HG03354 (cell line): ENCODE measurements at regions not wholly inside any gene's neighbourhood (a gene's known extent, or its start where the extent isn't known, plus 50 kb on each side); places are given as distances from the start of the nearest gene placed in this dataset.
"Not testable (repeated sequence)": the region's sequence is repeated elsewhere in the genome, so short reads cannot be mapped to it uniquely, and the experiment has no call there.

Experiments used
- ATAC-seq: cut with Tn5 transposase; IDR thresholded peaks from one replicate; pipeline ENCODE4 v1.9.1; 2021; ENCODE audit warnings: mild to moderate bottlenecking; ENCODE audit not compliant: unreplicated experiment, poor library complexity, severe bottlenecking

DNA sequence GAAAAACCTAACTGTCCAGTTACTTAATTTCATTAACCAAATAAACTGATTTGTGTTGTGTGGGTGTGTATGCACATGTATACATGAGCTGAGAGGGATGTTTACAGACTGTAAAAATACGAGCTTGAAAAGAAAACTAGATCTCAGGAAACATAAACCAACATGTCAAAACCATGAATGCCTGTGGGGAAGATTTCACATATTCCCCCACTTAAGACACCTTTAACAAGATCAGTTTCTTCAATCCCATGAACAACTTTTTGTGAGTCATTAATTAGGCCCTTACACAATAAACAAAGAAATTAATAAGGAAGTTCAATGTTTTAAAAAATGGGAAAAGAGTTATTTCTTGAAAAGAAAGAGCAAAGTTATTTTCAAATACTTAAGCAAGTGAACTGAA is 170.8 kb downstream of the ZNF674 start:
- no peak for ATAC-seq

DNA sequence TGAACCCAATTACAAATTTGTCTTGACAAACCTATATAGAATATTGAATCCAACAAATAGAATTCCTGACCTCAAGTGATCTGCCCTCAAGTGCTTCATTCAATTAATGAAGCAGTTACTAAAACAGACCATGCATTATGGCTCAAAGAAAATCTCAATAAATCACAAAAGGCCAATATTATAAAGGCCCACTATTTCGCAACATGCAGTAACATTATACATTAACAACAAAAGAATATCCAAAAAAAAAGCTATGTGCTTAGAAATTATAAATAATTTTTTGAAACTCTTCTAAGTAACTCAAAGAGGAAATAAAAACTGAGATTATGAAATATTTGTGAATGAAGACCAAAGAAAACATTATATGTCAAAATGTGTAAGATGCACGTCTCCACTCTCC is 177.7 kb downstream of the ZNF674 start:
- ATAC-seq = no peak

DNA sequence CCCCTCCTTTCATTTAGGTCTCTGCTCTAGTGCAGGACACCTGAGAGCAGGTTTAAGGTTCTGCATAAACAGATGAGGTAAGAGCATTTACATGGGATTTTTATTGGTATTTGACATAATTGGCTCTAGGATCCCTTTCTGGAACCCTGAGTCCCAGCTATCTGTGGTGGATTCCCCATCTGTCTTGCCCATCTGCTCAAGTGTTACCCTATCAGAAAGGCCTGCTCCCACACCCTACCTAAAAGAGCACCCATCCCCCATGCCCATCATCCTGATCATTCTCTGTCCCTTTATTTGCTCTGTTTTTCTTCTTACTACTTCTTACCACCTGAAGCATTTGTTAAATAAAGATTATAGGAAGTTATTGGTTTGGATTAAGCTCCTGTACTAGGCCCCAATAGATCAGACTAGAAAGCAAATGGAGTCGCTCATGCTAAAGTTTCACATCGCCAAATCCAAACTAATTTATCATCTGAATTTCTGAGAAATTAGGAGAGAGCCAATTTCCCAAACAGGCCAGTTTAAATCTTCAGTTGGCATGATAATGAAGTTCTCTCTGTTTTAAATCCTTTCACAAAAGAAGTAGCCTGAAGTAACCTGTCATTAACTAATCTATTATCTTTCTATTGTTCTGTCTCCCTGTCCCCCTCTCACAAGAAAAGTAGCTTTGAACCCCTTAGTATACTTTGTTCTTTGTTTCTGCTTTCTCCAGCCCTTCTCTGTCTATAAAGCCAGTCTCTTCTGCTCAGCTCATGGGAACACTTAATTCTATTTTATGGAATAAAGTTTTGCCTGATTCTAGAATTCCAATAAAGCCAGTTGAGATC is 178.6 kb downstream of the ZNF674 start:
- ATAC-seq = no peak

DNA sequence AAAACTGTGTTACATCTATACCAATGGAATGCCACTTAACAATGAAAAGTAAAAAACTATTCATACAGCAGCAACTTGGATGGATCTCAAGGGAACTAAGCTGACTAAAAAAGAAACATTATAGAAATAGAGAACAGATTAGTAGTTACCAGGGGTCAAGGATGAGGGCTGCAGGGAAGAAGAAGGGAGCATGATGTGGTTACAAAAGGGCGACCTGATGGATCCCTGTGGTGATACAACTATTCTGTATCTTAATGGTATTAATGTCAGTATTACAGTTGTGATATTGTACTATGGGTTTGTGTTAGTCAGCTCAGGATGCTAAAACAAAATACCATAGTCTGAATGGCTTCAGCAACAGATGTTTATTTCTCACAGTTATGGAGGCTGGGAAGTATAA is 190.7 kb downstream of the ZNF674 start:
- no peak for ATAC-seq

DNA sequence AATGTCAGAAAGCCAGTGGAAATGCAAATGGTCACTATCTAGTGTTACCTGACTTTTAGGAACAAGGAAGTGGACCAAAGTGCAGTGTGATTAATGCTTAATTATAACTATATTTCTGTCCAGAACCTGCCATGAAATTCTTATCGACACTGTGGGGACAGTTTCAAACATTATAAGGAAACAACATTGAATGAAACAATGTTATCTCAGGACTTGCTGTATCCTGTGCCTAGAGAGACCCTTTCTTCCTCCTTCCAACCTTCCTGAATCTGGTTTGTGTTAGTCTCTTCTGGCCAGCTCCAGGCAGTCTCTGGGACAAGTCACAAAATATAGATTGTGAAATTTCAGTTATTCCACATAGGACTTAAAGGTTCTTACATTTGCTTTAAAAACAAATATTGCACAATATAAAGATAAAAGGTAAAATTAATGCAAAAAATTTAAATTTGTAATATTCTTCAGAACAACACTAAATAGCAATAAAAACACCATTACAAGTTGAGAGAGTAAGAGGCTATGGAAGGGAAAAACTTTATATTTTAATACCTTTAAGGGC is 203.4 kb downstream of the ZNF674 start:
- ATAC-seq = no peak

DNA sequence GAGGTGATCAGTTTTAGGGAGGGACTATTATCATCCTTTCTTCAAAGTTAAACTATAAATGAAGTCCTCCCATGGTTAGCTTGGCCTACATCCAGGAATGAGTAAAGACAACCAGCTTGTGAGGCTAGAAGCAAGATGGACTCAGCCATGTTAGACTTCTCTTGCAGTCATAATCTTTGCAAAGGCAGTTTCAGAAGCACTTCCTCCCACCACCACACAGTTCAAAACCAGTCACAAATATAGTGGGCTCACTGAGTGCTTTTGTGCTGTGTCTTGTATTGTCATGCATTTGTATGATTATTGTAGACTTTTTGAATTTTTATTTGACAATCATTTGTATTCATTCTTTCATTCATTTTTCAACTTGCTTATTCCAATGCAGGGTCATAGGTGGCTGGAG is 204.5 kb downstream of the ZNF674 start:
- no peak for ATAC-seq

DNA sequence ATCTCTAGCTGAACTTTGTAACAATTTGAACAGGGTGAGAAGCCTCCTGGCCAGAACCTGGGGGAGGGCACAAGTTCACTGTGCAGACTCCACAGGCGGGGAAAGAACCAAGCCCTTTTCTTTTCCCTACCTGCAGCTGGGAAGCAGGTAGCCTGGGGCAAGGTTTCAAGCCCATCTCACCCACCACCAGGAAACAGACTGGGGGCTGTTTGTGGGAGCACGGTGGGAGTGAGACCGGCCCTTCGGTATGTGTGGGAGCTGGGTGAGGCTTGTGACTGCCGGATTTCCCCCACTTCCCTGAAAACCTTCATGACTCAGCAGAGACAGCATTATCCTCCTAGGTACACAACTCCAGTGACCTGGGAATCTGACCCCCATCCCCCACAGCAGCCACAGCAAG is 211.7 kb downstream of the ZNF674 start:
- no peak for ATAC-seq

DNA sequence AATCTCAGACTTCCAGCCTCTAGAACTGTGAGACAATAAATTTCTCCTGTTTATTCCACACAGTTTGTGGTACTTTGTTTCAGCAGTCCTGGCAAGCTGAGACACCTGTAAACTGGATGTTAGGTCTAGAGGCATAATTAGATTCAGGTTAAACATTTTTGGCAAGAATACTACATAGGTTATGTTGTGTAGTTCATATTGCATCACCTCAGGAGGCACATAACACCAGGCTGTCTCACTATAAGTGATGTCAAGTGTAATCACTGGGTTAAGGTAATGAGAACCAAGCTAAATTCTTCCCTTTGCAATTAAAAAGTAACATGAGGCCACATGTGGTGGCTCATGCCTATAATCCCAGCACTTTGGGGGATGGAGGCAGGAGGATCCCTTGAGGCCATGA is 214.2 kb downstream of the ZNF674 start:
- no peak for ATAC-seq

DNA sequence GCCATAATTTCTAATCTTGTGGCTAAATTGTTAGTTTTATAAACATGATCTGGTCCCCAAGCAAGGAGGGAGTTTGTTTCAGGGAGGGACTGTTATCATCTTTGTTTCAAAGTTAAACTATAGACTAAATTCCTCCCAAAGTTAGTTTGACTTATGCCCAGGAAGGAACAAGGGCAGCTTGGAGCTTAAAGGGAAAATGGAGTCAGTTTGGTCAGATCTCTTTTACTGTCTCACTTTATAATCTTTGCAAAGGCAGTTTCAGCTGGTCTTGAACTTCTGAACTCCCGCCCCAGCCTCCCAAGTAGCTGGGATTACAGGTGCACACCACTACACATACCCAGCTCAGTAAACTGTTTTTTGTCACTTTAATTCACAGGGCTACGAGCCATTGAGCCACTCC is 214.7 kb downstream of the ZNF674 start:
- ATAC-seq = no peak

DNA sequence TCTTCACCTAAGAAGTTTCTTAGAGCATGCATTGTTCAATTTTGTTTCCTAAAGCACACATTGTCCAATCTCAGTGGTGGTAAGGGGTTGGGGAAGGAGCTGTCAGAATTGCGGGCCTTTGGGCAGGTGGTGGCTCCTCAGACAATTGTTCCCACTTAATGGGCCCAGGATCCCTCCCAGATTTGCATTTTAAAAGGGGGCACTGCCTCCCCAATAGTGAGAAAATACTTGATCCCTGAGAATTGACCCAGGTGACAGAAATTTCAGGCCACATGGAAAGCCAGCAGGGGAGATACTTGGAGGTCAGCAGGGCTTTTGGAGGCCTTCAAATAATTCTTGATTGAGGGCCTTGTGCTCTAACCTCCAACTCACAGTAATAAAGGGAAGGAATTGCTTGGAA is 217.1 kb downstream of the ZNF674 start:
- ATAC-seq = no peak

DNA sequence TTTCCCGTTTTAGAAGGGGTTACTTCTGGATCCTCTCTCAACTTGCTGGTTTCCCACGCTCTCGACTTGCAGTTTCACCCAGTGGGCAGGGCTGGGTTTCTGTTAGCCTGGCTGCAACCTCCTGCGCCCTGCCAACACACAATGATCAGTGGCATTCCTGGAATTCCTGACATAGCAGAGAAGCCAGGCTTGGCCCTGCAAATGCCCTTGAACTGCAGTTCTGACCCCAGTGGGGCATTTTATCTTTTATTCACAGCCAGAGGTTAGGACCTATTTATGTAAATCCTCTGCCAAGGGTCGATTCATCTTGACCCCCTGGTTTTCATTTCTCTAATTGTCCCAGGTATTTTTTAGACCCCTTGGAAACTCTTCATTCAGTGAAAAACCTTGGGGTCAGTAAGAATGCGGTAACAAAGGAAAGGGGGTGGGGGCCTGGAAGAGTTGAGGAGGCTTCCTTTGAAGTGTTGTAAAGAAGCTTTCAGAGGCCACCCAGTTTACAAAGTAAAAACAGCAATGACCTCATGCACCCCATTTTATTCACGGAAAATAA is 217.6 kb downstream of the ZNF674 start:
- no peak for ATAC-seq

DNA sequence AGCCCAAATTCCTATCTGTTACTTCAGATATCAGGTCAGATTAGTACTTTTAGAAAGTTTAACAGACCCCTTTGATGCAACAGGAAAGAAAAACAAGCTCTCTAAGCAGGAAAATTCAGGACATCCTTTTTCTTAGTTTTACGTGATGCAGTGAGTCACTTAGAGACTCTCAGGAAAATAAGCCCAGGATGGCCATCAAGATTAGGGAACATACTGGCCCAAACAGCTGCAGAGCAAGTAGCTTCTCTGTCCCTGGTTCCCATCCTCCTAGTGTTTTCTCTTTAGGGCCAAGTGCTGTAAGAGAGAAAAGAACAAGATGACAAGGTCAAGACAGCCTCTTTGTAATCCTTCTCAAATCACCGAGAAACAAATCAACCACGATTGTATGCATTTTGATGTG is 219.1 kb downstream of the ZNF674 start:
- no peak for ATAC-seq

DNA sequence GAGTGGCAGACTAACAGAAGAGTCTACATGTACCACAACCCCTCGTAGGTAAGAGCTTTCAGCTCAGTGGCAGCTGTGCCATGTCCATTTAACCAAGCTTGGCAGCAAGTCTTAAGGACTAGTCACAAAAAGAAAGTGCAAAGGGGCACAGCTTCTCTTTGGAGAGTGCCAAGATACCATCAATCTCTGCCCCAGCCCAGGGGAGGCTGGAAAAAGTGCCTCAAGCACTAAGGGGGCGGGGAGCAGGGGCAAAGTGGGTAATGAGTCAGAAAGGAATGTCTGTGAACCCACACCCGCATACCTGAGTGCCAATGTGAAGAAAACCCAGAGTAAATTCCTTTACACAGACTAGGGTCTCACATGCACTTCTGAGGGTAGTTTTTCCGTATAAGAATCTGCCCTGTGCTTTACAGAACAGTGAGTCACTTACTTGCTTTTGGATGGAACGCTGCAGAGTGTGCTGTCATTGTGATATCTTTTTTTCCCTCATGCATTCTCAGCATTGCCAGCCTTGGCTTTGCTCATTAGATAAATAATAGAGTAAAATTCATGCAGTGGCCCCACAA is 219.8 kb downstream of the ZNF674 start:
- no peak for ATAC-seq

DNA sequence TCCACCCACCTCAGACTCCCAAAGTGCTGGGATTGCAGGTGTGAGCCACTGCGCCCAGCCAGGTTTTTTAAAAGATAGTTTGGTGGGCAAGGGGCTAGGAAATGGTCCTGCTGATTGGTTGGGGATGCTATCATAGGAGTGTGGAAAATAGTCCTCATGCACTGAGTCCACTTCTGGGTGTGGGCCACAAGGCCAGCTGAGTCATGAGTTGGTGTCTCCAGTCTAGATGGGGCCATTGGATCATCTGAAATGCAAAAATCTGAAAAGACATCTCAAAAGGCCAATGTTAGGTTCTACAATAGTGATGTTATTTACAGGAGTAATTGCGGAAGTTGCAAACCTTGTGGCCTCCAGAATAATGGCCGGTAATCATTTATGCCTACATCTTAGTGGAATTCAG is 221.1 kb downstream of the ZNF674 start:
- no peak for ATAC-seq

DNA sequence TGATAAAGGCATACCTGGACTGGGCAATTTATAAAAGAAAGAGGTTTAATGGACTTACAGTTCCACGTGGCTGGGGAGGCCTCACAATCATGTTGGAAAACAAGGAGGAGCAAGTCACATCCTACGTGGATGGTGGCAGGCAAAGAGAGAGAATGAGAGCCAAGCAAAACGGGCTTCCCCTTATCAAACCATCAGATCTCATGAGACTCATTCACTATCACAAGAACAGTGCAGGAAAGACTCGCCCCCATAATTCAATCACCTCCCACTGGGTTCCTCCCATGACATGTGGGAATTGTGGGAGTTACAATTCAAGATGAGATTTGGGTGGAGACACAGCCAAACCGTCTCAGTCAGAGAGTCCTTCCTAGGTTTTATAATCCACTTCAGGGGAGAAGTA is 222.3 kb downstream of the ZNF674 start:
- ATAC-seq = not testable (repeated sequence)

DNA sequence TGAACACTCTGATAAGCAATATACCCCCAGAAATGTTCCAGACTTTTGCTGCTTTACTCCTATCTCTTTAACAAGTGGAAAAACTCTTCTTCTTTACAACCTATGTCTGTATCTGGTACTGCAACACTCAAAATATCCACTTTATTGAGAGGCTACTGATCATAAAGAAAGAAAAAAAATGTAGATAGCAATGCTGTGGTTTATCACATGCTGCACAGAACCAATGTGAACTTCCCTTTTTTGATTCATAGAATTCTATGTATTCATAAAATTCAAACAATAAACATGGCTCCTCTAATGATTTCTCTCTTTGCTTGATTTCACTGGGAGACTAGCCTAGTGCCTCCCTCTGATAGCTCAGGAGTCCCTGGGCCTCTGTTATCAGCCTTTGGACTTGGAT is 223.5 kb downstream of the ZNF674 start:
- ATAC-seq = no peak

DNA sequence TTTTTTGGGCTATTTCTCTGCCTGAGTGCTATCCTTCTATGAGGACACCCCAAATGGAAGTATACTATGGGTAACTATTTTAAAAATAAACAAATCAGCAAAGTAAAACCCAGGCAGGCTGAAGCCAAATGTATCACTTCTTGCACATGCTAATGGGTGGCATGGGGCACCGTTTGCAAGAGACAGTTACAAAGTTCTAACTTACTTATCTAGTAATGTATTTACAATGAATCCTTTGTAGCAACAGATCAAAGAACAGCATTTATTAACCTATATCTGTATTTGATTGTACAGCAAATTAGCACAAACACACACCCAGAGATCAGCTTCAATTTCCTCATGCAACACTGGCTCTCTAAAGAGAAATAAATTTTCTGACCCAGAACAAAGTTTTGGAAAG is 225.5 kb downstream of the ZNF674 start:
- ATAC-seq = no peak

DNA sequence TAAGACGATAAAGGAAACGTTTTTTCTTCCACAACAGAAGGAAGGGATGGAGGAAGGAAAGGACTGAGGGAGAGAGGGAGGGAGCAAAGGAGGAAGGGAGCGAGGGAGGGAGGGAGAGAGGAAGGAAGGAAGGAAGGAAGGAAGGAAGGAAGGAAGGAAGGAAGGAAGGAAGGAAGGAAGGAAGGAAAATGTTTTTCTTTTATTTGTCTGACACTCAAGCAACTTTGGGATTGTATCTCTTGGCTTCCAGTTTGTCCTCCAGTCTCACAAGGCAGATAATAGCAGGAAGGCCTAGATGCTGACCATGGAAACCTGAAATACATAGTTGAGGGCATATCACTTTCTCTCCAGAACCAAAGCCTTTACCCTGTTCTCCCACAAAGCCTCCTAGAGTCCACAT is 226.7 kb downstream of the ZNF674 start:
- no peak for ATAC-seq

DNA sequence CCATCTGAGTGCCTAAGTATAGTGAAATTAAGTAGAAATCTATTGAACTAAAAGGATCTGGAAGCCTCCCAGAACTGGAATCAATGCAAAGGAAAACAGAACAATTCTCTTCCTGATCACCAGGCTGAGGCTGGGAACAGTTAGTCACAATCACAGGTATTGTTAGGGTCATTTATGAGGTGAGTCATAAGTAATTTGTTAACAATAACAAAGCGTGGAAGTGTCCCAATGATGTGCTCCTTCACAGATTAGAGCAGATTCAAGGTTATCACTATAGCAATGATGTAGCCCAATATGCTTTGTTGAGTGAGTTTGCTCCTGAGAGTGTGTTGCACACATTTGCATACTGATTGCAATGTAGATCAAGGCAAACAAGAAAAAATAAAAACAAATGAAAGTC is 228.1 kb downstream of the ZNF674 start:
- ATAC-seq = no peak

DNA sequence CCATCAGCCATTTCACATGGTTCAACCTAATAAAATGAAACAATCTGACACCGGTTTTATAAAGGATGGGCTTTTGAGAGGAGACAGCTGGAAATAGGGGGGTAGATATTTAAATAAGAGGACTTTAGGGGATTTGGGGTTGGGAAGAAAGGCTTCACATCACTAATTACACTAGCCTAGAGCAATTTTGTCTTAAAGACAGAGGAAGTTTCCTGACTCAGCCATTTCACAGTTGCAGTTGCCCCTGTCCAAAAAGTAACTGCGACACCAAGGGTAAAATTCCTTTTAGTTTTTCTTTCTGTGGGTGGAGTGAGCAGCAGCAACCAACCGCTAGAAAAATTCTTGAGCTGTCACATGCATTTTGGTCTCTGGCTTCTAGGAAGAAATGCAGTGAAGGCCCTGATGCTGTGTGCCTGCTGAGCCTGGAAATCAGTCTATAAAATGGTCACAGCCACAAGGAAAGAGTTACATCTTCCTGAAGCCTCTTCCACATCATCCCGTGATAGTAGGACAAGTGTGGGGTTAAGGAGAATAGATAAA is 233.6 kb downstream of the ZNF674 start:
- ATAC-seq = no peak
